OCI-LY1 (cell line): ENCODE measurements at regions not wholly inside any gene's neighbourhood (a gene's known extent, or its start where the extent isn't known, plus 50 kb on each side); places are given as distances from the start of the nearest gene placed in this dataset.

Source experiments
- EZH2 ChIP-seq: fragments of 200-600 bp; sonication (generic), shearing (Covaris generic); IDR thresholded peaks from 2 replicates; pipeline ENCODE4 v1.8.0; 2017; ENCODE audit warnings: borderline replicate concordance, mixed run types, mild to moderate bottlenecking, antibody characterized with exemption, low read length, moderate library complexity, mixed read lengths
- TF ChIP-seq, protein P1 (sequence below): fragments of 200-600 bp; sonication (generic), shearing (Covaris generic); IDR thresholded peaks from 2 replicates; pipeline ENCODE4 v1.5.1; 2017; ENCODE audit warnings: mild to moderate bottlenecking, antibody characterized with exemption, low read length, moderate library complexity, mixed read lengths

DNA sequence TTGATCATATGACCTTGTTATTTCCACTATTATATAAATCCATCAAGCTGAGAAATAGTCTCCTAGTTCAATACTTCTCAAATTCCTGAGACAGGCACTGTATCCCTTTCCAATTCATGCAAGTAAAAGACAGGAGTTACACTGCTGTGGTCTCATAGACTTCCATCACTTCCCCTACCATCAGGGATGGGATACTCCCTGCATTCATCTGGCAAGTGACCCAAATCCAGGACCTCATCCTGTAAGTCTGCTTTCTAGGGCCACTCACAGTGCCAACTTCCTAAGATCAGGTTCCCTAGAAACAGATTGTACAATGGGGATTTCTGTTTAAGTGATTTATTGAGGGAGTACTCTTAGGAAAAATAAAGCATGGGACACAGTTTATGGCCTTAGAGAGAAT is 424.0 kb upstream of the CDH7 start:
- TF ChIP-seq, protein P1, sequence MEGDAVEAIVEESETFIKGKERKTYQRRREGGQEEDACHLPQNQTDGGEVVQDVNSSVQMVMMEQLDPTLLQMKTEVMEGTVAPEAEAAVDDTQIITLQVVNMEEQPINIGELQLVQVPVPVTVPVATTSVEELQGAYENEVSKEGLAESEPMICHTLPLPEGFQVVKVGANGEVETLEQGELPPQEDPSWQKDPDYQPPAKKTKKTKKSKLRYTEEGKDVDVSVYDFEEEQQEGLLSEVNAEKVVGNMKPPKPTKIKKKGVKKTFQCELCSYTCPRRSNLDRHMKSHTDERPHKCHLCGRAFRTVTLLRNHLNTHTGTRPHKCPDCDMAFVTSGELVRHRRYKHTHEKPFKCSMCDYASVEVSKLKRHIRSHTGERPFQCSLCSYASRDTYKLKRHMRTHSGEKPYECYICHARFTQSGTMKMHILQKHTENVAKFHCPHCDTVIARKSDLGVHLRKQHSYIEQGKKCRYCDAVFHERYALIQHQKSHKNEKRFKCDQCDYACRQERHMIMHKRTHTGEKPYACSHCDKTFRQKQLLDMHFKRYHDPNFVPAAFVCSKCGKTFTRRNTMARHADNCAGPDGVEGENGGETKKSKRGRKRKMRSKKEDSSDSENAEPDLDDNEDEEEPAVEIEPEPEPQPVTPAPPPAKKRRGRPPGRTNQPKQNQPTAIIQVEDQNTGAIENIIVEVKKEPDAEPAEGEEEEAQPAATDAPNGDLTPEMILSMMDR = no peak
- no peak for TF ChIP-seq EZH2
